ENCODE measurements at regions not wholly inside any gene's neighbourhood (a gene's known extent, or its start where the extent isn't known, plus 50 kb on each side); places are given as distances from the start of the nearest gene placed in this dataset.
A peak's percentile ranks its signal among the peaks of the same experiment; 100 is the strongest.

DNA sequence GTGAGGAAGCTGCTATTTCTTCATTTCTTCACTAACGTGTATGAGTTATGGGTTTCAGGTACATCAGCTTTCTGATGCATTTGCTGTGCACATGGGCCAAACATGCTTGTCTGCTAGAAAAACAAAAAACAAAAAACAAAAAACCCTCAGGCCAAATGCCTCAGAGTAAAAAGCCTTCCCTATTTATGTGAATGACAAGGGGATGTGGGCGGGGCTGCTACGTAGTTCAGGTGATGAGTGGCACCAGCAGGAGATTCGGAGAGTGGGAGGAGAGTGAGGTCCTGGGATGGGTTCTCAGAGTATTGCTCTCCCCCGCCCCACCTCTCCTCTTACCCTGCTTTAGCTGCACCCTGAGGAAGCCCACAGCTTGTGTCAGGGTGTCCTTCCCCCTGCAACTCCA is 596.8 kb upstream of the JAG1 start:
- H3K4me3 ChIP-seq (ENCODE audit: low read depth, low read length), result no peak overlapping the region
- DNase-seq (ENCODE audit: low read depth), result no peak
- TF ChIP-seq, protein P1, sequence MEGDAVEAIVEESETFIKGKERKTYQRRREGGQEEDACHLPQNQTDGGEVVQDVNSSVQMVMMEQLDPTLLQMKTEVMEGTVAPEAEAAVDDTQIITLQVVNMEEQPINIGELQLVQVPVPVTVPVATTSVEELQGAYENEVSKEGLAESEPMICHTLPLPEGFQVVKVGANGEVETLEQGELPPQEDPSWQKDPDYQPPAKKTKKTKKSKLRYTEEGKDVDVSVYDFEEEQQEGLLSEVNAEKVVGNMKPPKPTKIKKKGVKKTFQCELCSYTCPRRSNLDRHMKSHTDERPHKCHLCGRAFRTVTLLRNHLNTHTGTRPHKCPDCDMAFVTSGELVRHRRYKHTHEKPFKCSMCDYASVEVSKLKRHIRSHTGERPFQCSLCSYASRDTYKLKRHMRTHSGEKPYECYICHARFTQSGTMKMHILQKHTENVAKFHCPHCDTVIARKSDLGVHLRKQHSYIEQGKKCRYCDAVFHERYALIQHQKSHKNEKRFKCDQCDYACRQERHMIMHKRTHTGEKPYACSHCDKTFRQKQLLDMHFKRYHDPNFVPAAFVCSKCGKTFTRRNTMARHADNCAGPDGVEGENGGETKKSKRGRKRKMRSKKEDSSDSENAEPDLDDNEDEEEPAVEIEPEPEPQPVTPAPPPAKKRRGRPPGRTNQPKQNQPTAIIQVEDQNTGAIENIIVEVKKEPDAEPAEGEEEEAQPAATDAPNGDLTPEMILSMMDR (IDR thresholded peaks at IDR 0.05; ENCODE audit: control insufficient read depth, extremely low read depth, insufficient read depth), result no peak

DNA sequence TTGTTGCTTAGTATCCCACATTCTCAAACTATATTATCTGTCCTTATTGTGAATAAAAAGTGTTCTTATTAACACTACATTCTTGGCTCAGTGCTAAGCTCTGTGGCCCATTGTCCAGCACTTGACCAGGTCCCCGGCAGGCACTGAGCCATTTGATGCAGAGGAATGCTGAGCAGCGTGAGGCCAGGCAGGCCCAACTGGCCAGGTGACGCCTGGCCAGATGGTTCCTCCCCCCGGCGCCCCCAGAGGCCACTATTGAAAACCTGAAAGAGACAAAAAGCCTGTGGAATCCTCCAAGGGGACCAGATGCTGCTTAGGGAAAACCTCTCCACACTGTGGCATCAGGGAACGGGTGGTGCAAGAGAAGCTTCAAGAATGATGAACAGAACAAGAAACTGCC is 597.5 kb upstream of the JAG1 start:
- TF ChIP-seq, protein P1 (IDR thresholded peaks at IDR 0.05; ENCODE audit: control insufficient read depth, extremely low read depth, insufficient read depth), result no peak
- H3K4me3 ChIP-seq (ENCODE audit: low read depth, low read length), result no peak overlapping the region
- DNase-seq (ENCODE audit: low read depth), result no peak

DNA sequence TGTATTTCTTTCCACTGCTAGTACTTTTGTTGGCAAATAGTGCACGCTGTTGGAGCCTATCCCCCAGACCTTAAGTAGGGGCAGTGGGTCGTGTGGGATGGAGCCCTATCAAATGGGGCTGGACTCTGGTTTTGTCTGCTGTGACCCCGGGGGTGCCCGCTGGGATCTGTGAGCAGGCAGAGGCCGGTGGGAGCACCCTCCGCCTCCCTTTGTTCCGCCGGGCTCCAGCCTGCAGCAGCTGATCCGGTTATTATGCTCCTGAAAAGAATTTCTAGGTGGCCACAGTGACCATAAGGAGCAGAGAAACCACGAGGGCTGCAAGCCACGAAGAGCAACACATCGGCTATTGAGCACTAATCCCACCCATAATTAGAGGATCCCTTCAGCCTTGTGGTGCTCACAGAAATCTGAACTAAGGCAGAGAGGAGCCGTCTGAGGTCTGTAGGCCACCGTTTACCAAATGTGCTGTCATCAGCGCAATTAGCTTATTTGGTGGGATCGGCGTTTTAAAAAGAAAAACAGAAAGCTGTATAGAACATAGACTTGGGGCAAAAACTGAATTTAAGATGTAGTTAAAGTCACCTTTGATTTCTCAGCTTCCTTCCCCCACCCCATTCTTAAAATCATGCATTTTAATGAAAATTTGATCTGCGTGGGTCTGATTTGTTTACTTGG is 598.3 kb upstream of the JAG1 start:
- no peak for DNase-seq (ENCODE audit: low read depth)
- TF ChIP-seq, protein P1 (IDR thresholded peaks at IDR 0.05; ENCODE audit: control insufficient read depth, extremely low read depth, insufficient read depth), result no peak
- no peak overlapping the region for H3K4me3 ChIP-seq (ENCODE audit: low read depth, low read length)

DNA sequence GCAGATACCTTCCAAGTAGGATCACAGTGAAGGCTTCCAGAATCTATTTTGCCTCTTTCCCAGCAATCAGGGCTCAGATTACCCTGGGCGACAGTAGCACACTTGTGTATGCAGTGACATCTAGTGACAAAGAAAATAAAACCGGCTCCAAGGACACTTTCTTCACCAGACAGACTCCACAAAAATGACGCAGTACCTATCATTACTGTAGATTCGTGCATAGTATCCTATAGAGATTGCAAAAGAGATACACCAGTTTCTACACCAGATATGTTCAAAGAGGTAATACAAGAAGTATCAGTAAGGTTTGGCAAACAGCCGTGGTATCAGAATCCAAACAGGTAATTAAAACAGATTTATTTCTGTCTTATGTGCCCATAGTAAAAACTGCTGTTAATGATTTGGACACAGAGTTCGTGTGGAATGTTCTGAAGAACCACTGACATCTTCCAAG is 600.4 kb upstream of the JAG1 start:
- TF ChIP-seq, protein P1 (IDR thresholded peaks at IDR 0.05; ENCODE audit: control insufficient read depth, extremely low read depth, insufficient read depth), result peak; percentile 74
- H3K4me3 ChIP-seq (ENCODE audit: low read depth, low read length), result no peak overlapping the region
- DNase-seq (ENCODE audit: low read depth), result peak; percentile 59

DNA sequence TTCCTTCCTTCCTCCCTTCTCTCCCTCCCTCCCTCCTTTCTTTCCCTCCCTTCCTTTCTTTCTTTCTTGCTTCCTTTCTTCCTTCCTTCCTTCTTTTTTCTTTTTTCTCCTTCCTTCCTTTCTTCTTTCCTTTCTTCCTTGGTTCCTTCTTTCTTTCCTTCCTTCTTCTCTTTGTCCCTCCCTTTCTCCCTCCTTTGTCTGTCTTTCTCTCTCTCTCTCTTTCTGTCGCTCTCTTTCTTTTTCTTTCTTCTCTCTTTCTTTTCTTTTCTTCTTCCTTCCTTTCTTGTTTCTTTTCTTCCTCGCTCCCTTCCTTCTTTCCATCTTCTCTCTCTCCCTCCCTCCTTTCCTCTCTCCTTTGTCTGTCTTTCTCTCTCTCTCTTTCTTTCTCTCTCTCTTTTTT is 601.9 kb upstream of the JAG1 start:
- no peak for DNase-seq (ENCODE audit: low read depth)
- H3K4me3 ChIP-seq (ENCODE audit: low read depth, low read length), result no peak overlapping the region
- TF ChIP-seq, protein P1 (IDR thresholded peaks at IDR 0.05; ENCODE audit: control insufficient read depth, extremely low read depth, insufficient read depth), result no peak

DNA sequence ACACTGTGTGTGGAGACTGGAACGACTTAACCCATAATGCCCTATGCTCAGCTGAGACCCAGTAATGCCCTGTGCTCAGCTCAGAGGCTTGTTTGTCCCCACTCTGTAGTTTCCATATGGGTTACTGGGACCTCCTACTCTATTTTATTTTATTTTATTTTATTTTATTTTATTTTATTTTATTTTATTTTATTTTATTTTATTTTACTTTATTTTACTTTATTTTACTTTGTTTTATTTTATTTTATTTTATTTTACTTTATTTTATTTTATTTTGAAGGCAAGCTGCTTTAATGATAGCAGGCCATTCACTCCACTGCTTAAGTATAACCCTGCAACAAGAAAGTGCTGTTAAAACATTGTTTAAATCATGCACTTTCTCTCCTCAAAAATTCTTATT is 603.4 kb upstream of the JAG1 start:
- H3K4me3 ChIP-seq (ENCODE audit: low read depth, low read length), result no peak overlapping the region
- TF ChIP-seq, protein P1 (IDR thresholded peaks at IDR 0.05; ENCODE audit: control insufficient read depth, extremely low read depth, insufficient read depth), result no peak
- DNase-seq (ENCODE audit: low read depth), result no peak

DNA sequence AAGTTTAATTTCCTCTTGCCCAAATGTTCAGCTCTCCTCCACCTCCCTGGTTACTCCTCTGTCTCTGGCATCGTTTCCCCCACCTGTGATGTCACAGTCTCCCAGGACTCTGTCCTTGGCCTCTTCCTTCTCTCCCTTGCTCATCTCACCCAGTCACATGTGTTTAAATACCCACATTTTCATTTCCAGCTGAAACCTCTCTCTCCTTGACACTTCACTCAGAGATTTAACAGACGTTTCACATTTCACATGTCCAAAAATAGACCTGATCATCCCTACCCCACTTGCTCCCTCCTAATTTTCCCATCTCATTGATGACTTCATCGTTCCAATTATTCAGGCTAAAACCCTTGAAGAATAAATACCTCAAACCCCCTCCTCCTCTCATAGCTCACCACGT is 604.1 kb upstream of the JAG1 start:
- TF ChIP-seq, protein P1 (IDR thresholded peaks at IDR 0.05; ENCODE audit: control insufficient read depth, extremely low read depth, insufficient read depth), result no peak
- no peak for DNase-seq (ENCODE audit: low read depth)
- no peak overlapping the region for H3K4me3 ChIP-seq (ENCODE audit: low read depth, low read length)

Measured in LNCaP clone FGC (cell line).